Ovary (tissue), 7 donors: ENCODE measurements at regions not wholly inside any gene's neighbourhood (a gene's known extent, or its start where the extent isn't known, plus 50 kb on each side); places are given as distances from the start of the nearest gene placed in this dataset.

Experiments
- DNase-seq, 5 donors: peaks; one replicate each; pipeline ENCODE4 v3.0.0-alpha.2; 2019 to 2020
- H3K27ac ChIP-seq, 2 donors: fragments of 200-600 bp; one replicate each; pipeline versions ENCODE4 v1.5.1 to v1.8.0; 2019 to 2022
- H3K27me3 ChIP-seq: fragments of 200-600 bp; one replicate; pipeline ENCODE4 v1.8.0; 2022
- H3K36me3 ChIP-seq: fragments of 200-600 bp; sonication (generic); one replicate; pipeline ENCODE4 v1.5.1; 2019
- H3K4me1 ChIP-seq: one replicate; pipeline ENCODE4 v1.8.1; 2013; ENCODE audit warnings: mild to moderate bottlenecking, moderate library complexity; ENCODE audit not compliant: insufficient read depth
- H3K4me3 ChIP-seq: fragments of 200-600 bp; sonication (generic); one replicate; pipeline ENCODE4 v1.5.1; 2017
- H3K9me3 ChIP-seq, 2 donors: fragments of 200-600 bp in 1 of 2; sonication (generic) in 1 of 2; one replicate each; pipeline versions ENCODE4 v1.5.1 to v1.8.1; 2013 to 2019; ENCODE audit warnings: mild to moderate bottlenecking in 1 of 2, moderate library complexity in 1 of 2
- EP300 ChIP-seq: sonication (generic); formaldehyde crosslinking; IDR thresholded peaks from one replicate; pipeline ENCODE4 v1.6.1; 2017; ENCODE audit warnings: antibody characterized with exemption
- POLR2A ChIP-seq: fragments of 450-650 bp; IDR thresholded peaks from one replicate; pipeline ENCODE4 v1.6.1; 2017; ENCODE audit warnings: antibody characterized with exemption, mild to moderate bottlenecking, moderate library complexity
- WGBS, 3 donors: extraction: QIAGEN DNeasy Blood & Tissue Kit in 1 of 3; methylation state at CpG; one replicate each; pipeline versions ENCODE4 v1.1.5 to v1.1.7; 2013 to 2017; 5-methylcytosine and 5-hydroxymethylcytosine counted together
- intact Hi-C, 4 donors: fragments of 100-400 bp; cut with DNase I; formaldehyde crosslinking; loops; one replicate each; pipeline versions ENCODE4 v1.11.0 to v1.15.1; 2022 to 2023
- TF ChIP-seq, protein P1 (sequence below), 3 donors: fragments of 450-650 bp in 2 of 3; fragments of 200-600 bp in 1 of 3; IDR thresholded peaks; one replicate each; pipeline versions ENCODE4 v1.5.1 to v1.8.0; 2016 to 2022; ENCODE audit warnings: antibody characterized with exemption in 3 of 3, mild to moderate bottlenecking in 1 of 3
- donor health status: DM: no; HTN: no; CAD: no; lungs with moderate emphysema.
- donor health status: DM: no; HTN: no; CAD: no.
- donor health status: Bipolar disorder and iron deficiency.
- donor health status: DM: no; HTN: no; CAD: no.
- donor health status: DM: yes; HTN: yes; CAD: no.

DNA sequence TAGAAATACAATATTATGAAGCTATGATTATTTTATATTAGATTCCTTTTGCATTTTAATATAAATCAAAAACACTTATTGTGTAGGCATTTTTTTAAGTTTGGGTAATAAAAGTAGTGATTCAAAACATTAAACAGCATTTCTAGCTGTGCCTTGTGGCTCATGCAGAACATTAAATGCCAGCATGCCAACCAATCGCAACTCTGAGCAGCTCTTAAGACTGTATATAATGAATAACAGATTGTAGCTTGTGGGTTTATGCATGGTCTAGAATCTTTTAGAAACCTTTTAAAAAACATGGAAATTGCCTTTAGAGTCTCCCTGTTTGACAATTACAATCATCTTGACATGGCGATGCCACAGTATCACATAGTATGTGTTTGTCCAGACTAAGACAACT is 903.8 kb downstream of the EFNA5 start:
- 90 to 96% (median 95%) methylated on average over 2 of the region's 2 CpGs for WGBS, 3 donors
- no peak overlapping the region for H3K4me3 ChIP-seq
- no peaks in the 10 kb centered on the region for H3K9me3 ChIP-seq
- H3K27ac ChIP-seq, result no peak overlapping the region
- H3K36me3 ChIP-seq, result no peaks in the 10 kb centered on the region
- H3K27me3 ChIP-seq, result no peaks in the 10 kb centered on the region
- DNase-seq, result no peak
- H3K4me1 ChIP-seq, result no peaks in the 10 kb centered on the region
- TF ChIP-seq POLR2A (no peak), EP300 (no peak)
- TF ChIP-seq, protein P1, sequence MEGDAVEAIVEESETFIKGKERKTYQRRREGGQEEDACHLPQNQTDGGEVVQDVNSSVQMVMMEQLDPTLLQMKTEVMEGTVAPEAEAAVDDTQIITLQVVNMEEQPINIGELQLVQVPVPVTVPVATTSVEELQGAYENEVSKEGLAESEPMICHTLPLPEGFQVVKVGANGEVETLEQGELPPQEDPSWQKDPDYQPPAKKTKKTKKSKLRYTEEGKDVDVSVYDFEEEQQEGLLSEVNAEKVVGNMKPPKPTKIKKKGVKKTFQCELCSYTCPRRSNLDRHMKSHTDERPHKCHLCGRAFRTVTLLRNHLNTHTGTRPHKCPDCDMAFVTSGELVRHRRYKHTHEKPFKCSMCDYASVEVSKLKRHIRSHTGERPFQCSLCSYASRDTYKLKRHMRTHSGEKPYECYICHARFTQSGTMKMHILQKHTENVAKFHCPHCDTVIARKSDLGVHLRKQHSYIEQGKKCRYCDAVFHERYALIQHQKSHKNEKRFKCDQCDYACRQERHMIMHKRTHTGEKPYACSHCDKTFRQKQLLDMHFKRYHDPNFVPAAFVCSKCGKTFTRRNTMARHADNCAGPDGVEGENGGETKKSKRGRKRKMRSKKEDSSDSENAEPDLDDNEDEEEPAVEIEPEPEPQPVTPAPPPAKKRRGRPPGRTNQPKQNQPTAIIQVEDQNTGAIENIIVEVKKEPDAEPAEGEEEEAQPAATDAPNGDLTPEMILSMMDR (IDR thresholded peaks at IDR 0.05), result no peak
- intact Hi-C loops, result no loop called here

DNA sequence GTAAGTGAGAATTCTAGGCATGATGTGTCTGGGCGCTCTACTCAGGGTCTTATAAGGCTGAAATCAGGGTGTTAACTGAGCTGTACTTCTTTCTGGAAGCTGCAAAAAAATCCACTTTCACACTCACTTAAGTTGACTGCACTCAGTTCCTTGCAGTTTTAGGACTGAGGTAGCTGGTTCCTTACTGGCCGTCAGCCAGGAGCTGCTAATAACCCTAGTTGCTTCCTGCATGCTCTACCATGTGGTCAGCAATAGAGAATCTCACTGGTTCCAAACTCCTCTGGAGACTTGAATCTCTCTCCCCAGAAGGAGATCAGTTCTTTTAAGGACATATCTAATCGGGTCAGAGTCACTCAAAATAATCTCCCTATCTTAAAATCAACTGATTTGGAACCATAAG is 911.2 kb downstream of the EFNA5 start:
- Histone ChIP-seq H3K36me3 (no peaks in the 10 kb centered on the region), H3K27ac (no peak overlapping the region), H3K4me3 (no peak overlapping the region), H3K27me3 (no peaks in the 10 kb centered on the region), H3K9me3 (no peaks in the 10 kb centered on the region), H3K4me1 (no peaks in the 10 kb centered on the region)
- WGBS, 3 donors, result 62 to 69% (median 69%) methylated on average over 3 of the region's 3 CpGs
- TF ChIP-seq EP300, result no peak
- TF ChIP-seq, protein P1 (IDR thresholded peaks at IDR 0.05), result no peak
- TF ChIP-seq POLR2A, result no peak
- no peak for DNase-seq
- intact Hi-C loops, result no loop called here

DNA sequence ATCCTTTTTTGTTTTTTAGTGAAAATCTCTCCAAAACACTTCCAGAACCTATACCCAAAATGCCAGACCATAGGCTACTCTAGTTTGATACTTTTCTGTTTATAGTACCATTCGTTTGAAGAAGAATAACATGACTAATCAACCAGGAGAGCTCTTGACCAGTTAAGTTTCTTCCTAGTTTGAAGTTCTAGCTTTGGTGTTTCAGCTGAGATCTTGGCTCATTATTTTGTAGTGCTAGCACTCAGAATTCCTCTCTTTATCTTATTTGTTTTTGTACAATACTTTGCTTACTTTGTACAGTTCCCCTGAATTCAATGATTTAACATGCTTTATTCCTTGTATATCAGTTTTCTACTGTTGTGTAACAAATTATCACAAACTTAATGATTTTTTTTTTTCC is 911.6 kb downstream of the EFNA5 start:
- Histone ChIP-seq H3K9me3 (no peaks in the 10 kb centered on the region), H3K4me3 (no peak overlapping the region), H3K36me3 (no peaks in the 10 kb centered on the region), H3K27ac (no peak overlapping the region), H3K27me3 (no peaks in the 10 kb centered on the region), H3K4me1 (no peaks in the 10 kb centered on the region)
- 15 to 33% (median 16%) methylated on average over 1 of the region's 1 CpG for WGBS, 3 donors
- intact Hi-C loops, result no loop called here
- no peak for TF ChIP-seq EP300
- no peak for TF ChIP-seq POLR2A
- TF ChIP-seq, protein P1 (IDR thresholded peaks at IDR 0.05), result no peak
- DNase-seq, result no peak

DNA sequence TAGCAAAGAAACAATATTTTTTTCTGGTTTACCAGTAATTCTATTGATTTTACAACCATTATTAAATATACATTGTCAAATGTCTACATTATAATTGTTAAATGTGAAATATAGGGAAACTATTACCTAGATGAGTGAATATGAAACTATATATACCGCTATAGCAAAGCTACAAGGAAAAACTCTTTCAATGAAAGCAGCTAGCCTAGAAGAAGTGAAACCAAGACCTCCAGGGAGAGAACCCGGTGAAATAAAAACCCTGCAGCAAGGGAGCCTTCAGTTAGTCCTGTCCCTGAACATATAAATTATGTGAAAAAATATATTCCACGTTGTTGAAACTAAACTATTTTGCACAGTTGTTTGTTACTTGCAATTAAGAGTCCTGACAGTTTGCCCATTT is 913.1 kb downstream of the EFNA5 start:
- no peak for DNase-seq
- H3K36me3 ChIP-seq, result no peaks in the 10 kb centered on the region
- H3K27ac ChIP-seq, result no peak overlapping the region
- H3K9me3 ChIP-seq, result no peaks in the 10 kb centered on the region
- no peak for TF ChIP-seq EP300
- TF ChIP-seq, protein P1 (IDR thresholded peaks at IDR 0.05), result no peak
- TF ChIP-seq POLR2A, result no peak
- H3K4me3 ChIP-seq, result no peak overlapping the region
- whole genome bisulfite sequencing, 3 donors, result 79 to 88% (median 86%) methylated on average over 3 of the region's 3 CpGs
- no peaks in the 10 kb centered on the region for H3K4me1 ChIP-seq
- H3K27me3 ChIP-seq, result no peaks in the 10 kb centered on the region
- intact Hi-C loops, result no loop called here

DNA sequence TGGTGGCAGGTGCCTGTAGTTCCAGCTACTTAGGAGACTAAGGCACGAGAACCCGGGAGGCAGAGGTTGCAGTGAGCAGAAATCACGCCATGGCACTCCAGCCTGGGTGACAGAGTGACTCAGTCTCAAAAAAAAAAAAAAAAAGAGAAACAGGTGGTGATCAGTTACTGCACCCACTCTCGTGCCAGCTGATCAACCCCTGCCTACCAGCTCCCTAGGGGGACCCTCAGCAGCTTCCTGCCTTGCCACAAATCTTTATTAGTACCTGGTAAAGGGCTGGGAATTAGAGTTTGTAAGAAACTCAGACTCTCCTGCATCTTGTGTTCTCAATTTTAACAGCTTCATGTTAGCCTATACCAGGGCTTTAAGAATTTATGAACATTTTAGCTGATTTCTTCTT is 914.9 kb downstream of the EFNA5 start:
- Histone ChIP-seq H3K4me1 (no peaks in the 10 kb centered on the region), H3K4me3 (no peak overlapping the region), H3K36me3 (no peaks in the 10 kb centered on the region), H3K9me3 (no peaks in the 10 kb centered on the region), H3K27me3 (no peaks in the 10 kb centered on the region), H3K27ac (no peak overlapping the region)
- 89 to 97% (median 95%) methylated on average over 4 of the region's 4 CpGs for WGBS, 3 donors
- intact Hi-C loops, result no loop called here
- TF ChIP-seq POLR2A (no peak), EP300 (no peak)
- TF ChIP-seq, protein P1 (IDR thresholded peaks at IDR 0.05), result no peak
- DNase-seq, result no peak
